ENCODE measurements at regions not wholly inside any gene's neighbourhood (a gene's known extent, or its start where the extent isn't known, plus 50 kb on each side); places are given as distances from the start of the nearest gene placed in this dataset.

GRCh38 chr11:98180921-98181320 is 839.8 kb upstream of the CNTN5 start:
- no peak for ATAC-seq (ENCODE audit: low read depth)
- in situ Hi-C loops (cut with MboI; ENCODE audit: low sequenced_read_pairs) = no loop called here
- BruUV-seq (replicated peaks) = no TSS peak

More at GRCh38 chr11:98180921-98181320, 839.8 kb upstream of the CNTN5 start:
- Histone ChIP-seq H2BK5ac (ENCODE audit: low read depth, low read length, poor library complexity, severe bottlenecking) (no peak overlapping the region), H3K23ac (ENCODE audit: low read depth, low read length) (no peak overlapping the region), H2AK5ac (ENCODE audit: low read depth, low read length) (no peak overlapping the region), H3K4me1 (ENCODE audit: control insufficient read depth, insufficient read depth, low read length) (no peaks in the 10 kb centered on the region), H4K8ac (ENCODE audit: low read depth in 2 of 2, low read length in 2 of 2) (no peak overlapping the region), H3K9me1 (ENCODE audit: insufficient read depth, low read length) (no peaks in the 10 kb centered on the region), H3K36me3 (ENCODE audit: control insufficient read depth, insufficient read depth, low read length) (no peaks in the 10 kb centered on the region), H3K18ac (ENCODE audit: low read depth, low read length) (no peak overlapping the region), H3K56ac (ENCODE audit: extremely low read depth, insufficient read depth, low read length) (no peak overlapping the region), H3K4ac (ENCODE audit: low read depth, low read length) (no peak overlapping the region), H4K5ac (ENCODE audit: low read depth, low read length) (no peak overlapping the region), H3K79me1 (ENCODE audit: low read depth in 1 of 2, low read length in 2 of 2) (no peaks in the 10 kb centered on the region), H3K9ac (ENCODE audit: low read depth, low read length) (no peak overlapping the region), H4K20me1 (ENCODE audit: insufficient read depth, low read length) (no peaks in the 10 kb centered on the region), H2AK9ac (replicated peaks; ENCODE audit: low read depth, low read length, poor library complexity) (no peak overlapping the region), H3K4me2 (ENCODE audit: low read depth, low read length) (no peak overlapping the region), H4K91ac (ENCODE audit: insufficient read depth, low read depth, low read length) (no peak overlapping the region), H3K14ac (replicated peaks; ENCODE audit: low read depth, low read length) (no peak overlapping the region), H3K4me3 (ENCODE audit: insufficient read depth, low read depth, low read length) (no peak overlapping the region), H3K27me3 (ENCODE audit: control insufficient read depth, insufficient read depth, low read length) (no peaks in the 10 kb centered on the region), H2BK20ac (ENCODE audit: low read depth, low read length) (no peak overlapping the region), H2BK15ac (ENCODE audit: low read depth, low read length) (no peak overlapping the region), H2BK120ac (ENCODE audit: low read depth, low read length) (no peak overlapping the region), H3K27ac (ENCODE audit: insufficient read depth, low read length) (no peak overlapping the region), H3K9me3 (ENCODE audit: control insufficient read depth, insufficient read depth, low read length) (peaks cover 13% of the 10 kb centered on the region), H2AFZ (replicated peaks; ENCODE audit: low read length, poor library complexity) (no peak overlapping the region)
- no peak for DNase-seq
- no CpG with 5 or more reads among the region's 2 CpGs for WGBS, 2 experiments (ENCODE audit: extremely low coverage in 2 of 2, insufficient read length in 1 of 2)
- POLR2A ChIA-PET (ENCODE audit: unreplicated experiment) = no interaction called here
- TF ChIP-seq SMC3 (IDR thresholded peaks at IDR 0.05; ENCODE audit: low read depth, low read length) = no peak
- TF ChIP-seq CTCF (conservative IDR thresholded peaks at IDR 0.05; ENCODE audit: low read depth, low read length) = no peak
- TF ChIP-seq RCOR1 (IDR thresholded peaks at IDR 0.05; ENCODE audit: insufficient replicate concordance, low read length) = no peak
- TF ChIP-seq RFX5 (IDR thresholded peaks at IDR 0.05; ENCODE audit: low read depth, low read length) = no peak
- no peak for TF ChIP-seq ELK1 (IDR thresholded peaks at IDR 0.05; ENCODE audit: borderline replicate concordance, low read depth, low read length)
- no peak for TF ChIP-seq MAZ (IDR thresholded peaks at IDR 0.05; ENCODE audit: borderline replicate concordance, low read depth, low read length)
- TF ChIP-seq CEBPB (IDR thresholded peaks at IDR 0.05; ENCODE audit: low read depth, low read length) = no peak
- TF ChIP-seq RAD21 (IDR thresholded peaks at IDR 0.05; ENCODE audit: low read length) = no peak
- TF ChIP-seq FOS (IDR thresholded peaks at IDR 0.05; ENCODE audit: low read depth, low read length) = no peak
- no peak for TF ChIP-seq MAFK (IDR thresholded peaks at IDR 0.05; ENCODE audit: low read depth, low read length)
- no peak for TF ChIP-seq POLR2A (IDR thresholded peaks at IDR 0.05; ENCODE audit: low read depth, low read length)
- TF ChIP-seq BHLHE40 (IDR thresholded peaks at IDR 0.05; ENCODE audit: low read depth, low read length) = no peak
- CTCF ChIA-PET = interaction anchor here (0.6 kb wide), 1 partner anchor 46 kb away, joined by 5 read pairs; no protein-coding TSS in a partner anchor
- dilution Hi-C loops (cut with HindIII; ENCODE audit: low sequenced_read_pairs, unreplicated experiment) (no loop called here), intact Hi-C loops (cut with micrococcal nuclease) (no loop called here)

Data from IMR-90 (cell line).